OCI-LY3 (cell line): ENCODE measurements at regions not wholly inside any gene's neighbourhood (a gene's known extent, or its start where the extent isn't known, plus 50 kb on each side); places are given as distances from the start of the nearest gene placed in this dataset.

Experiments used
- CTCF ChIP-seq: fragments of 200-600, 300-600 bp; sonication (generic); IDR thresholded peaks from 2 replicates; pipeline ENCODE4 v1.5.1; 2014; ENCODE audit warnings: antibody characterized with exemption, low read length, low read depth
- EZH2phosphoT487 ChIP-seq: fragments of 200-600 bp; shearing (Covaris generic); IDR thresholded peaks from 2 replicates; pipeline ENCODE4 v1.6.1; 2018; ENCODE audit warnings: antibody characterized with exemption, mixed run types, low read depth

GRCh38 chr4:123787512-123788080 is 391.0 kb downstream of the SPRY1 start:
- TF ChIP-seq CTCF (no peak), EZH2phosphoT487 (no peak)
